ENCODE measurements at regions not wholly inside any gene's neighbourhood (a gene's known extent, or its start where the extent isn't known, plus 50 kb on each side); places are given as distances from the start of the nearest gene placed in this dataset.
A peak's percentile ranks its signal among the peaks of the same experiment; 100 is the strongest.

- H3K4me3 Mint-ChIP-seq, result no peak overlapping the region
- H3K9me3 Mint-ChIP-seq, result no peaks in the 10 kb centered on the region
- no peaks in the 10 kb centered on the region for H3K36me3 Mint-ChIP-seq (ENCODE audit: low read depth)
- H3K27ac Mint-ChIP-seq, result no peak overlapping the region
- H3K27me3 Mint-ChIP-seq, result no peaks in the 10 kb centered on the region
- ATAC-seq (replicated peaks), result no peak
- H3K4me1 Mint-ChIP-seq, result no peaks in the 10 kb centered on the region
These were observed 1370.3 kb upstream of the MIR17HG start for GRCh38 chr13:89977203-89977602.

- no peak for ATAC-seq (replicated peaks)
- Mint-ChIP-seq H3K4me1 (no peaks in the 10 kb centered on the region), H3K36me3 (ENCODE audit: low read depth) (no peaks in the 10 kb centered on the region), H3K4me3 (no peak overlapping the region), H3K27ac (no peak overlapping the region), H3K27me3 (no peaks in the 10 kb centered on the region), H3K9me3 (peaks cover 4% of the 10 kb centered on the region)
These were observed 1366.6 kb upstream of the MIR17HG start for GRCh38 chr13:89980896-89981295.

DNA sequence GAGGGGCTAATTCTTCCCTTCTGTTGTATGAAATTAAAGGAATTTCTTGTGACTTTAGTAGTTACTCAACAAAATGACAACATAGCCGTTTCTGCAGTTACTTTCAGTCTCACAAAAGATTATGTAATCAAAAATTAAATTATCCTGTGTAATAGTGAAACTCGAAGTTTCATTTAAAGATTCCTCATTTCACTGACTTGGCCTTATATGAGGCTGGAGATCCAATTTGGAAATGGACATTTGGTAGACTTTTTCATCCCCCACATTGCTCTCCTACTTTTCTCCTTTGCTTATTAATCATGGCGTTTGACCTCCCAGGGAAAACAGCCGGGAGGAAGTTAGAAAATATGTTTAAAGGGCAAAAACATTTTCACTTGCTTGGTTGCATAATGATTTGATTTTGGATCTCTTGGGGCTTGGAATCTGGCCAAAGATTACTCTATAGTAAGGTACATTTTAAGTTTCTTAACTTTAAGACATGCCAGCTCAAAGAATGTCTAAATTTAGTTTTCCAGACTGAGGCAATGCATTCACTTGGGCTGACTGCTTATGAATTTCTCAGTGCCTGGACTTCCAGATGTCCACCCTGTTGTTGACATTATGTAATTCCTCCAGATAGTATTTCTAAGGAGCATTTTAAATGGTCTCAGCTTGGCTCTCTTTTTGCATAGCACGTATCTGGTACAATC lies 1364.9 kb upstream of the MIR17HG start:
- Mint-ChIP-seq H3K9me3 (peaks cover 4% of the 10 kb centered on the region), H3K4me1 (no peaks in the 10 kb centered on the region), H3K27ac (no peak overlapping the region)

DNA sequence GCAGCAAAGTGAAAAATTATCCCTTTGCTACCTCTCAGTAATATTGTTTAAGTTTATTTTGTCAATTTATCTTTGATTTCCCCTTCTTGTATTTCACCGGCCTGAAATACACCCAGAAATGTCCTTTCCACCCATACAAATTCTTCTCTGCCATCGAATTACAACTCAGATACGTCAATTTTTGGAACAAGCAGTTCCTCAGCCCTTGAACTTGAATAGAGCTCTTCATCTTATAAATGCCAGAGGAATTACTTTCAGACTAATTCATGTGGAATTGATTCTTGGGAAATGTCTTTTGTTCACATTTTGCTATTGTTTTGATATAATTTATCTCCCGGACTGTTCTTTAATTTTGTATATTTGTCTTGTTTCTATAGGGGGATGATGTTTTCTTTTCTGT lies 1359.3 kb upstream of the MIR17HG start:
- Mint-ChIP-seq H3K27me3 (no peaks in the 10 kb centered on the region), H3K36me3 (ENCODE audit: low read depth) (no peaks in the 10 kb centered on the region), H3K4me3 (no peak overlapping the region), H3K9me3 (peaks cover 4% of the 10 kb centered on the region), H3K4me1 (no peaks in the 10 kb centered on the region), H3K27ac (no peak overlapping the region)
- no peak for ATAC-seq (replicated peaks)

More for the DNA sequence above, 1364.9 kb upstream of the MIR17HG start:
- Mint-ChIP-seq H3K4me3 (no peak overlapping the region), H3K27me3 (no peaks in the 10 kb centered on the region), H3K36me3 (ENCODE audit: low read depth) (no peaks in the 10 kb centered on the region)
- no peak for ATAC-seq (replicated peaks)

- ATAC-seq (replicated peaks), result no peak
- peaks cover 23% of the 10 kb centered on the region for H3K9me3 Mint-ChIP-seq
These were observed 1343.9 kb upstream of the MIR17HG start for GRCh38 chr13:90003566-90003965.

GRCh38 chr13:90008707-90009149 lies 1338.8 kb upstream of the MIR17HG start:
- Mint-ChIP-seq H3K27me3 (no peaks in the 10 kb centered on the region), H3K4me1 (no peaks in the 10 kb centered on the region), H3K36me3 (ENCODE audit: low read depth) (no peaks in the 10 kb centered on the region), H3K27ac (no peak overlapping the region), H3K9me3 (peaks cover 10% of the 10 kb centered on the region), H3K4me3 (no peak overlapping the region)
- no peak for ATAC-seq (replicated peaks)

More at GRCh38 chr13:90003566-90003965, 1343.9 kb upstream of the MIR17HG start:
- Mint-ChIP-seq H3K36me3 (ENCODE audit: low read depth) (no peaks in the 10 kb centered on the region), H3K4me1 (no peaks in the 10 kb centered on the region), H3K27ac (no peak overlapping the region), H3K4me3 (no peak overlapping the region), H3K27me3 (no peaks in the 10 kb centered on the region)

- no peak for ATAC-seq (replicated peaks)
- H3K4me3 Mint-ChIP-seq, result no peak overlapping the region
- H3K36me3 Mint-ChIP-seq (ENCODE audit: low read depth), result no peaks in the 10 kb centered on the region
- no peaks in the 10 kb centered on the region for H3K4me1 Mint-ChIP-seq
- no peaks in the 10 kb centered on the region for H3K27me3 Mint-ChIP-seq
- no peak overlapping the region for H3K27ac Mint-ChIP-seq
- H3K9me3 Mint-ChIP-seq, result peaks cover 13% of the 10 kb centered on the region
These were observed 1333.4 kb upstream of the MIR17HG start for GRCh38 chr13:90014038-90014437.

DNA sequence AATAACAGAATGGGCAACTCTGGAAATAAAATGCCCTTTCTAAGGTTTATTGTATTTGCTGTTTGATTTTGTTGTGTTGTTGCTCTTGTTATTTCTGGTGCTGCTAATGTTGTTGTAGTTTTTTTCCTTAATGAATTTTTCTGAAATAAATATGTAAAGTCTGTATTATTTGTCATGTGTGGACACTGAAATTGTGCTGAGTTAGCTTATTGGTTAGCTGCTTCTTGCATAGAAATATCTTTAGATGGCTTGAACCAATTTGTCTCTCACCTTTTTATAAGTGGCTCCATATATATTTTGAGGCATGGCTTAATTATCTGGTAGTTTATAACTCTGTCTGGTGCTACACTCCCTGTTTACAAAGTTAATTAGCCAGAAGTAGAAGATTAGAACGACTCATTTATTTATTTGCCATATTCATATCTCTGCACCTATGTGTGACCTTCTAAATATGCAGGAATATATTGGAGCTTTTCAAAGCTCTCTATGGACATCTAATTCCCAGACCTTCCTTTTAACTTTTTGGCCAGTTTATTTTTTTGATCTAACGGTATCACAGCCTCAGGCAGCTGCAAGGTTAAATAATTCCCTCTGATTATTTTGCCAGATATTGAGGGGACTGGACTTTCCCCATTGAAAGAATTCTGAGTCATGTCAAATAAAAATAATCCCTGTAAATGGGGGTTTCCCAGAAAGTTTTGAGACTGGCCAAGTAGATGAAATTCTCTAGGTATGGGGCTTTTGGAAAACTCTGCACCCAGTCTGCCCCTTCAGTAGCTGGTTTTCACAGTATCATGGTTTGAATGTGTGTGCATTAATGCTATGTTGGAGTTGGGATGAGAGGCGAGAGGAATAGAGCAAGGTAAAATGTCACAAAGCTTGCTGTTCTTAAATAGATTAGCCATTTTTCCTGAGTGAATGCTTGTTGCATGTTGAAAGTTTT lies 1331.7 kb upstream of the MIR17HG start:
- no peaks in the 10 kb centered on the region for H3K4me1 Mint-ChIP-seq
- no peak for ATAC-seq (replicated peaks)
- H3K27ac Mint-ChIP-seq, result no peak overlapping the region
- no peaks in the 10 kb centered on the region for H3K27me3 Mint-ChIP-seq
- no peak overlapping the region for H3K4me3 Mint-ChIP-seq
- no peaks in the 10 kb centered on the region for H3K36me3 Mint-ChIP-seq (ENCODE audit: low read depth)
- peaks cover 13% of the 10 kb centered on the region for H3K9me3 Mint-ChIP-seq

- H3K4me1 Mint-ChIP-seq, result no peaks in the 10 kb centered on the region
- H3K4me3 Mint-ChIP-seq, result no peak overlapping the region
- H3K27me3 Mint-ChIP-seq, result no peaks in the 10 kb centered on the region
- no peak for ATAC-seq (replicated peaks)
- no peaks in the 10 kb centered on the region for H3K36me3 Mint-ChIP-seq (ENCODE audit: low read depth)
- H3K27ac Mint-ChIP-seq, result no peak overlapping the region
- peaks cover 13% of the 10 kb centered on the region for H3K9me3 Mint-ChIP-seq
These were observed 1330.8 kb upstream of the MIR17HG start for GRCh38 chr13:90016688-90017087.

DNA sequence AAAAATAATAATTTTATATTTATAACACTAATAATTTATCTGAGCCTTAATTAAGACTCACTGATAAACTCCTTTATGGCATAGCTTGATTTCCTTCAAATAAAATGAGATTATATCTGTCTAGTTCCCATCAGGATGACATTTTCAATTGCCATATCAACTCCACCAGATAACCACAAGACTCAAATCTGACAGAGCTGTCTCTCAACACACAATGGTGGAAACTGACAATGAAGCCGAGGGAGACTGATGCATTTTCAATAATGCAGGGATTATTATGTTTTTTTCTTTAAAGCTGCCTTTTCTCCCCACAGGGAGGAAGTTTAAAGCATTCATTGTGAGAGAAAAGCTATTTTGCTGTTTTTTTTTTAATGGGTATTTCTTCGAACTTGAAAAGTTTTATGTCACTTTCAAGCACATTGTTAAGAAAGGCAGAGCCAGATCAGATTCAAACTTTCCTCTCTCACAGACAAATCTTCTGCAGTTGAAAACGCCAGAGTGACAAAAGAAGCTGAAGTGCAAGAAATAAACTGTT lies 1326.9 kb upstream of the MIR17HG start:
- no peak for ATAC-seq (replicated peaks)
- Mint-ChIP-seq H3K4me1 (no peaks in the 10 kb centered on the region), H3K36me3 (ENCODE audit: low read depth) (no peaks in the 10 kb centered on the region), H3K27me3 (no peaks in the 10 kb centered on the region), H3K9me3 (peaks cover 5% of the 10 kb centered on the region), H3K4me3 (no peak overlapping the region), H3K27ac (no peak overlapping the region)

- H3K4me1 Mint-ChIP-seq, result no peaks in the 10 kb centered on the region
These were observed 1320.1 kb upstream of the MIR17HG start for GRCh38 chr13:90027409-90027808.

GRCh38 chr13:90032313-90032712 lies 1315.2 kb upstream of the MIR17HG start:
- H3K27me3 Mint-ChIP-seq, result no peaks in the 10 kb centered on the region
- no peak overlapping the region for H3K4me3 Mint-ChIP-seq
- no peak overlapping the region for H3K27ac Mint-ChIP-seq
- no peaks in the 10 kb centered on the region for H3K4me1 Mint-ChIP-seq
- no peaks in the 10 kb centered on the region for H3K36me3 Mint-ChIP-seq (ENCODE audit: low read depth)
- peaks cover 9% of the 10 kb centered on the region for H3K9me3 Mint-ChIP-seq
- ATAC-seq (replicated peaks), result no peak

More at GRCh38 chr13:90027409-90027808, 1320.1 kb upstream of the MIR17HG start:
- ATAC-seq (replicated peaks), result no peak
- Mint-ChIP-seq H3K27ac (no peak overlapping the region), H3K4me3 (no peak overlapping the region), H3K27me3 (no peaks in the 10 kb centered on the region), H3K9me3 (peaks cover 14% of the 10 kb centered on the region), H3K36me3 (ENCODE audit: low read depth) (no peaks in the 10 kb centered on the region)

GRCh38 chr13:90032841-90033493 lies 1314.5 kb upstream of the MIR17HG start:
- Mint-ChIP-seq H3K27me3 (no peaks in the 10 kb centered on the region), H3K4me1 (no peaks in the 10 kb centered on the region)
- peak; percentile 12 for ATAC-seq (replicated peaks)

GRCh38 chr13:90039516-90039915 lies 1308.0 kb upstream of the MIR17HG start:
- H3K36me3 Mint-ChIP-seq (ENCODE audit: low read depth), result no peaks in the 10 kb centered on the region
- H3K27me3 Mint-ChIP-seq, result no peaks in the 10 kb centered on the region
- ATAC-seq (replicated peaks), result no peak
- H3K4me3 Mint-ChIP-seq, result no peak overlapping the region
- H3K27ac Mint-ChIP-seq, result no peak overlapping the region
- H3K9me3 Mint-ChIP-seq, result peaks cover 16% of the 10 kb centered on the region
- no peaks in the 10 kb centered on the region for H3K4me1 Mint-ChIP-seq

More at GRCh38 chr13:90032841-90033493, 1314.5 kb upstream of the MIR17HG start:
- Mint-ChIP-seq H3K9me3 (peaks cover 9% of the 10 kb centered on the region), H3K4me3 (no peak overlapping the region), H3K36me3 (ENCODE audit: low read depth) (no peaks in the 10 kb centered on the region), H3K27ac (no peak overlapping the region)

Measured in activated T-helper 17 cell treated with anti-CD3 and anti-CD28 coated beads, Interleukin-2, amount 50 U/mL, for 72 hours (primary cell).